ENCODE measurements at regions not wholly inside any gene's neighbourhood (a gene's known extent, or its start where the extent isn't known, plus 50 kb on each side); places are given as distances from the start of the nearest gene placed in this dataset.
"Not testable (repeated sequence)": the region's sequence is repeated elsewhere in the genome, so short reads cannot be mapped to it uniquely, and the experiment has no call there.

GRCh38 chr1:95534985-95535384 is 301.0 kb downstream of the RWDD3 start:
- no peak for TF ChIP-seq CTCF (IDR thresholded peaks at IDR 0.05; ENCODE audit: insufficient read depth, missing control alignments)
- no peak for FAIRE-seq
- DNase-seq (ENCODE audit: insufficient read length, low spot score) = no peak

GRCh38 chr1:95535614-95536013 is 301.6 kb downstream of the RWDD3 start:
- no peak for FAIRE-seq
- TF ChIP-seq CTCF (IDR thresholded peaks at IDR 0.05; ENCODE audit: insufficient read depth, missing control alignments) = no peak
- no peak for DNase-seq (ENCODE audit: insufficient read length, low spot score)

- DNase-seq (ENCODE audit: insufficient read length, low spot score) (no peak), FAIRE-seq (no peak)
- no peak for TF ChIP-seq CTCF (IDR thresholded peaks at IDR 0.05; ENCODE audit: insufficient read depth, missing control alignments)
Measured at GRCh38 chr1:95536501-95536900, 302.5 kb downstream of the RWDD3 start.

GRCh38 chr1:95537176-95537575 is 303.2 kb downstream of the RWDD3 start:
- no peak for FAIRE-seq
- DNase-seq (ENCODE audit: insufficient read length, low spot score) = no peak

GRCh38 chr1:95538242-95538641 is 304.2 kb downstream of the RWDD3 start:
- not testable (repeated sequence) for FAIRE-seq; DNase-seq (ENCODE audit: insufficient read length, low spot score)

More at GRCh38 chr1:95537176-95537575, 303.2 kb downstream of the RWDD3 start:
- TF ChIP-seq CTCF (IDR thresholded peaks at IDR 0.05; ENCODE audit: insufficient read depth, missing control alignments) = no peak

- FAIRE-seq (no peak), DNase-seq (ENCODE audit: insufficient read length, low spot score) (no peak)
- TF ChIP-seq CTCF (IDR thresholded peaks at IDR 0.05; ENCODE audit: insufficient read depth, missing control alignments) = no peak
Measured at GRCh38 chr1:95542936-95543335, 308.9 kb downstream of the RWDD3 start.

GRCh38 chr1:95547005-95547404 is 313.0 kb downstream of the RWDD3 start:
- TF ChIP-seq CTCF (IDR thresholded peaks at IDR 0.05; ENCODE audit: insufficient read depth, missing control alignments) = no peak
- no peak for FAIRE-seq
- no peak for DNase-seq (ENCODE audit: insufficient read length, low spot score)

- FAIRE-seq (no peak), DNase-seq (ENCODE audit: insufficient read length, low spot score) (no peak)
- TF ChIP-seq CTCF (IDR thresholded peaks at IDR 0.05; ENCODE audit: insufficient read depth, missing control alignments) = no peak
Measured at GRCh38 chr1:95548211-95548610, 314.2 kb downstream of the RWDD3 start.

All from D721Med (cell line).